H1 (cell line): ENCODE measurements at regions not wholly inside any gene's neighbourhood (a gene's known extent, or its start where the extent isn't known, plus 50 kb on each side); places are given as distances from the start of the nearest gene placed in this dataset.
A peak's percentile ranks its signal among the peaks of the same experiment; 100 is the strongest.

ENCODE experiments used
- CTCF ChIA-PET: fragments of 300-600 bp; sonication (Branson Sonifier 250); formaldehyde crosslinking; loops from one replicate; lab custom pipeline; 2021; ENCODE audit not compliant: partially characterized antibody; lab: Charles Lee
- POLR2A ChIA-PET: fragments of 300-600 bp; sonication (Branson Sonifier 250); formaldehyde crosslinking; loops from one replicate; lab custom pipeline; 2021; ENCODE audit warnings: inconsistent platforms; ENCODE audit not compliant: partially characterized antibody; lab: Charles Lee
- DNase-seq, 2 experiments: peaks; one replicate each; pipeline versions ENCODE4 v3.0.0 to v3.0.0-alpha.2; 2010 to 2022; ENCODE audit warnings: low spot score in 2 of 2, low read depth in 1 of 2, mixed read lengths in 1 of 2
- FAIRE-seq: peaks from 2 replicates; lab custom pipeline; 2011; peaks lifted over from hg19 to GRCh38; lab: Jason Lieb, UNC
- H2AFZ ChIP-seq: 2 replicates; pipeline ENCODE4 v1.8.1; 2012; ENCODE audit warnings: low read length, inconsistent platforms
- H2AK5ac ChIP-seq: 2 replicates; pipeline ENCODE4 v1.6.1; 2013; ENCODE audit warnings: low read depth, low read length
- H2BK120ac ChIP-seq: replicated peaks from 2 replicates; pipeline ENCODE3; 2013; ENCODE audit warnings: low read depth, low read length, inconsistent platforms
- H2BK12ac ChIP-seq: 2 replicates; pipeline ENCODE4 v1.6.1; 2013; ENCODE audit warnings: low read depth, low read length
- H2BK15ac ChIP-seq: 2 replicates; pipeline ENCODE4 v1.6.1; 2013; ENCODE audit warnings: low read length
- H2BK20ac ChIP-seq: 2 replicates; pipeline ENCODE4 v1.6.1; 2013; ENCODE audit warnings: low read length
- H2BK5ac ChIP-seq: 2 replicates; pipeline ENCODE4 v1.6.1; 2013; ENCODE audit warnings: low read depth, low read length
- H3K14ac ChIP-seq: 2 replicates; pipeline ENCODE4 v1.6.1; 2013; ENCODE audit warnings: inconsistent platforms; ENCODE audit not compliant: insufficient read length
- H3K18ac ChIP-seq: 2 replicates; pipeline ENCODE4 v1.6.1; 2013; ENCODE audit warnings: low read length; ENCODE audit errors: extremely low read depth
- H3K23ac ChIP-seq: 2 replicates; pipeline ENCODE4 v1.6.1; 2013; ENCODE audit warnings: inconsistent platforms; ENCODE audit not compliant: insufficient read length
- H3K23me2 ChIP-seq: 2 replicates; pipeline ENCODE4 v1.6.1; 2013; ENCODE audit warnings: low read depth, low read length
- H3K27ac ChIP-seq: 2 replicates; pipeline ENCODE4 v1.6.1; 2011; ENCODE audit warnings: low read depth, low read length, inconsistent platforms
- H3K27me3 ChIP-seq, 4 experiments: replicated peaks in 1 of 4; 1 replicate in 1 of 4; 2 replicates in 3 of 4; pipeline versions ENCODE4 v1.6.1 to v1.8.1; 2011 to 2013; ENCODE audit warnings: low read length in 3 of 4, mild to moderate bottlenecking in 3 of 4, inconsistent platforms in 2 of 4, mixed read lengths in 2 of 4, moderate library complexity in 1 of 4; ENCODE audit not compliant: control insufficient read depth in 3 of 4, insufficient read depth in 3 of 4; ENCODE audit errors: extremely low read depth in 1 of 4
- H3K36me3 ChIP-seq, 4 experiments: 2 replicates each; pipeline versions ENCODE4 v1.6.1 to v1.8.1; 2011 to 2013; ENCODE audit warnings: mild to moderate bottlenecking in 4 of 4, low read length in 3 of 4, moderate library complexity in 2 of 4, control low read depth in 1 of 4, inconsistent platforms in 1 of 4; ENCODE audit not compliant: insufficient read depth in 4 of 4, control insufficient read depth in 2 of 4
- H3K4ac ChIP-seq: replicated peaks from 2 replicates; pipeline ENCODE3; 2013; ENCODE audit warnings: low read length, low read depth, mixed read lengths, inconsistent platforms; ENCODE audit not compliant: insufficient read length
- H3K4me1 ChIP-seq, 4 experiments: replicated peaks in 1 of 4; 1 replicate in 1 of 4; 2 replicates in 3 of 4; pipeline versions ENCODE4 v1.6.1 to v1.8.1; 2011 to 2013; ENCODE audit warnings: low read length in 3 of 4, inconsistent platforms in 2 of 4, mixed read lengths in 1 of 4; ENCODE audit not compliant: insufficient read depth in 4 of 4, control insufficient read depth in 3 of 4
- H3K4me2 ChIP-seq, 2 experiments: 2 replicates each; pipeline versions ENCODE4 v1.6.1 to v1.8.1; 2011 to 2013; ENCODE audit warnings: low read depth in 2 of 2, low read length in 2 of 2, control low read depth in 1 of 2, inconsistent platforms in 1 of 2, mild to moderate bottlenecking in 1 of 2; ENCODE audit not compliant: insufficient read depth in 1 of 2
- H3K4me3 ChIP-seq, 4 experiments: fragments of 200-600, 300-600 bp in 1 of 4; sonication (generic), shearing (Covaris generic), sonication (Bioruptor Twin) in 1 of 4; 2 replicates each; pipeline versions ENCODE4 v1.5.1 to v1.8.1; 2011 to 2016; ENCODE audit warnings: low read length in 4 of 4, low read depth in 3 of 4, control low read depth in 2 of 4, inconsistent platforms in 2 of 4, mild to moderate bottlenecking in 2 of 4, mixed read lengths in 1 of 4, moderate library complexity in 1 of 4; ENCODE audit not compliant: insufficient read depth in 2 of 4; ENCODE audit errors: extremely low read depth in 1 of 4
- H3K56ac ChIP-seq: replicated peaks from 2 replicates; pipeline ENCODE3; 2013; ENCODE audit warnings: low read depth, mild to moderate bottlenecking, mixed read lengths, low read length, inconsistent platforms; ENCODE audit not compliant: insufficient read length
- H3K79me1 ChIP-seq: 2 replicates; pipeline ENCODE4 v1.6.1; 2013; ENCODE audit warnings: low read depth, low read length, control low read depth
- H3K79me2 ChIP-seq, 2 experiments: 2 replicates each; pipeline versions ENCODE4 v1.6.1 to v1.8.1; 2012 to 2013; ENCODE audit warnings: low read length in 2 of 2, mild to moderate bottlenecking in 2 of 2, inconsistent platforms in 1 of 2; ENCODE audit not compliant: insufficient read depth in 2 of 2, control insufficient read depth in 1 of 2
- H3K9ac ChIP-seq, 4 experiments: replicated peaks in 1 of 4; 1 replicate in 1 of 4; 2 replicates in 3 of 4; pipeline versions ENCODE4 v1.6.1 to v1.8.1; 2011 to 2013; ENCODE audit warnings: low read depth in 3 of 4, low read length in 3 of 4, control low read depth in 2 of 4, mild to moderate bottlenecking in 2 of 4, moderate library complexity in 2 of 4, inconsistent platforms in 1 of 4; ENCODE audit errors: extremely low read depth in 1 of 4
- H3K9me3 ChIP-seq, 2 experiments: 2 replicates each; pipeline versions ENCODE4 v1.6.1 to v1.8.1; 2012 to 2013; ENCODE audit warnings: mild to moderate bottlenecking in 2 of 2, moderate library complexity in 2 of 2, control low read depth in 1 of 2, inconsistent platforms in 1 of 2, low read depth in 1 of 2, low read length in 1 of 2, mixed read lengths in 1 of 2; ENCODE audit not compliant: insufficient read depth in 2 of 2
- H4K20me1 ChIP-seq, 2 experiments: replicated peaks in 1 of 2; 2 replicates each; pipeline versions ENCODE3 to v1.8.1; 2011 to 2013; ENCODE audit warnings: inconsistent platforms in 2 of 2, low read length in 2 of 2, mild to moderate bottlenecking in 1 of 2; ENCODE audit not compliant: insufficient read depth in 2 of 2, control insufficient read depth in 1 of 2
- H4K5ac ChIP-seq: 2 replicates; pipeline ENCODE4 v1.6.1; 2013; ENCODE audit warnings: low read length, low read depth, mixed read lengths, inconsistent platforms; ENCODE audit not compliant: insufficient read length
- H4K8ac ChIP-seq: 2 replicates; pipeline ENCODE4 v1.8.0; 2013; ENCODE audit warnings: mild to moderate bottlenecking, moderate library complexity, low read length, inconsistent platforms; ENCODE audit not compliant: insufficient read depth; ENCODE audit errors: extremely low read depth
- H4K91ac ChIP-seq: replicated peaks from 2 replicates; pipeline ENCODE3; 2013; ENCODE audit warnings: low read length, mixed read lengths, inconsistent platforms; ENCODE audit not compliant: insufficient read length
- KDM1A ChIP-seq: fragments of 200-600, 300-600 bp; sonication (generic); IDR thresholded peaks from 2 replicates; pipeline ENCODE4 v1.7.1; 2016; ENCODE audit warnings: mild to moderate bottlenecking, low read length, borderline replicate concordance
- TAF7 ChIP-seq: optimal IDR thresholded peaks from 2 replicates; pipeline ENCODE3; 2011; ENCODE audit warnings: low read depth, mild to moderate bottlenecking, inconsistent platforms, low read length, moderate library complexity, borderline replicate concordance
- WGBS, 2 experiments: shearing (Covaris generic) in 1 of 2; methylation state at CpG; one replicate each; pipeline versions ENCODE4 v1.1.6 to v1.1.7; 2013 to 2015; ENCODE audit warnings: low lambda C conversion rate in 2 of 2, mixed read lengths in 2 of 2, inconsistent platforms in 1 of 2, low coverage in 1 of 2, missing lambda C conversion rate in 1 of 2; ENCODE audit not compliant: insufficient replicate concordance in 2 of 2, insufficient coverage in 1 of 2, insufficient read length in 1 of 2; ENCODE audit errors: extremely low coverage in 1 of 2, missing lambda C conversion rate in 1 of 2; 5-methylcytosine and 5-hydroxymethylcytosine counted together

DNA sequence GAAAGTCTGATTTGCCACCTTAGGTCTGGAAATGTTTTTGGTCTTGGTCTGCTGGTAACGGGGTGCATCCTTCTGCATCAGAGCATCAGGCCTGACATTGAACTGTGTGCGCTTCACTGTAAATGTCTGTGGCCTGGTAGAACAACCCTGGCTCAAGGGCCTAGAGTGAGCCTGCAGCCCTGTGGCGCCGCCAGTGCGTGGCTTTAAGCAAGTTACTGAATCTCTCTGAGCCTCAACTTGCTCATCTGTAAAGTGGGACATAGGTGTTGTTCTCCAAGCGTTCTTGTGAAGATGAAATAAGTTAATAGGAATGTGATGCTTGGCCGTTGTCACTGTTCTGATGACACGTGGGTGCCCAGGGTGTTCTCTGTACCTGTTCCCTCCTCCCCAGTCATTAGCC, 127.6 kb upstream of the CIBAR2 start:
- Histone ChIP-seq H2BK20ac (no peak overlapping the region), H3K79me2 (peaks cover 0 to 5% of the 10 kb centered on the region in 2 experiments; a peak in 1 of 4 replicates), H2AK5ac (no peak overlapping the region), H3K23me2 (peaks cover 5% of the 10 kb centered on the region; the same call in 1 of the 2 replicates), H3K27ac (no peak overlapping the region), H4K20me1 (no peaks in the 10 kb centered on the region), H2BK5ac (no peak overlapping the region), H3K9ac (no peak overlapping the region), H3K27me3 (no peaks in the 10 kb centered on the region; a peak in 2 of 7 replicates), H3K4me1 (peaks cover 4 to 33% (median 22%) of the 10 kb centered on the region in 4 experiments), H2BK120ac (no peak overlapping the region), H3K56ac (no peak overlapping the region), H3K79me1 (peaks cover 2% of the 10 kb centered on the region), H3K23ac (no peak overlapping the region), H3K9me3 (no peaks in the 10 kb centered on the region), H4K5ac (no peak overlapping the region), H3K4ac (no peak overlapping the region), H3K36me3 (no peaks in the 10 kb centered on the region), H2BK12ac (no peak overlapping the region), H3K18ac (no peak overlapping the region), H2AFZ (no peak overlapping the region), H3K14ac (no peak overlapping the region), H3K4me2 (no peak overlapping the region), H4K91ac (peak overlapping the region; percentile 10), H4K8ac (no peak overlapping the region), H3K4me3 (no peak overlapping the region), H2BK15ac (peak overlapping the region; percentile 75; the same call in 1 of the 2 replicates)
- TF ChIP-seq KDM1A: peak; percentile 81
- no peak for TF ChIP-seq TAF7
- CTCF ChIA-PET: interaction anchor here (0.8 to 33.8 kb wide), 8 partner anchors 11 to 436 kb away, joined by 3 to 371 read pairs (median 5); no protein-coding TSS in a partner anchor
- FAIRE-seq (no peak), DNase-seq (no peak)
- WGBS, 2 experiments: 84% methylated on average over 8 of the region's 8 CpGs; no CpG with 5 or more reads in 1 of the 2 experiments
- POLR2A ChIA-PET: no interaction called here
